ENCODE measurements at regions not wholly inside any gene's neighbourhood (a gene's known extent, or its start where the extent isn't known, plus 50 kb on each side); places are given as distances from the start of the nearest gene placed in this dataset.

DNA sequence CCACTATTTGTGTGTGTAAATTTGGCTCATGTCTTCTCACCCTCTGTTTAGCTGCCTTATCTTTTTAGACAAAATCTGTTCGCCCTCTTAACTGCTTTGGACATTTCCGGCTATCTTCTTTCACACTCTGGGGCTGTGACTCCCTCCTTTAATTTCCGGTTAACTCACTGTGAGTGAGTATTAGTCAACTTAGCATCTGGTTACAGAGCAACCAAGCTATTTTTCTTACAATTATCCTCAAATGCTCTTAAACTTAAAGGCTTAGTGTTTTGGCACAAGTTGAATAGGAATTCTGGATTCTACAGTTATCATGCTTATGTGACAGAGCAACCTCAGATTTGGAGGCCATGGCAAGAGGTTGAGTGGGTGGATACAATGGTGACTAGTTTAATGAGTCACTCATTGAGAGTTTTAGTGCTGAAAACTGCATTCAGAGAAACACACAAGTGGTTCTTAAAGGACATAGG is 177.6 kb upstream of the SEMA3A start:
- no peaks in the 10 kb centered on the region for H4K20me1 ChIP-seq (ENCODE audit: insufficient read depth)
- H3K4me1 ChIP-seq (ENCODE audit: control insufficient read depth in 1 of 2, insufficient read depth in 2 of 2, low read depth in 1 of 2, low read length in 1 of 2), result peaks cover 0 to 14% of the 10 kb centered on the region in 2 experiments; a peak in 2 of 4 replicates
- no peaks in the 10 kb centered on the region for H3K9me3 ChIP-seq
- POLR2A ChIA-PET, result no interaction called here
- peak; percentile 69 for TF ChIP-seq FOSL2 (IDR thresholded peaks at IDR 0.05; ENCODE audit: borderline replicate concordance, low read depth)
- TF ChIP-seq NRF1 (IDR thresholded peaks at IDR 0.05; ENCODE audit: low read depth, low read length), result no peak
- TF ChIP-seq EP300 (IDR thresholded peaks at IDR 0.05; ENCODE audit: borderline replicate concordance in 1 of 2, low read depth in 1 of 2, low read length in 1 of 2), result peak in 1 of 2 experiments; percentile 81; a peak in 1 of 4 replicates
- no peak for TF ChIP-seq RCOR1 (IDR thresholded peaks at IDR 0.05; ENCODE audit: low read length)
- TF ChIP-seq, protein P1, sequence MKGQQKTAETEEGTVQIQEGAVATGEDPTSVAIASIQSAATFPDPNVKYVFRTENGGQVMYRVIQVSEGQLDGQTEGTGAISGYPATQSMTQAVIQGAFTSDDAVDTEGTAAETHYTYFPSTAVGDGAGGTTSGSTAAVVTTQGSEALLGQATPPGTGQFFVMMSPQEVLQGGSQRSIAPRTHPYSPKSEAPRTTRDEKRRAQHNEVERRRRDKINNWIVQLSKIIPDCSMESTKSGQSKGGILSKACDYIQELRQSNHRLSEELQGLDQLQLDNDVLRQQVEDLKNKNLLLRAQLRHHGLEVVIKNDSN (IDR thresholded peaks at IDR 0.05; ENCODE audit: borderline replicate concordance, low read depth), result no peak
- TF ChIP-seq, protein P2, sequence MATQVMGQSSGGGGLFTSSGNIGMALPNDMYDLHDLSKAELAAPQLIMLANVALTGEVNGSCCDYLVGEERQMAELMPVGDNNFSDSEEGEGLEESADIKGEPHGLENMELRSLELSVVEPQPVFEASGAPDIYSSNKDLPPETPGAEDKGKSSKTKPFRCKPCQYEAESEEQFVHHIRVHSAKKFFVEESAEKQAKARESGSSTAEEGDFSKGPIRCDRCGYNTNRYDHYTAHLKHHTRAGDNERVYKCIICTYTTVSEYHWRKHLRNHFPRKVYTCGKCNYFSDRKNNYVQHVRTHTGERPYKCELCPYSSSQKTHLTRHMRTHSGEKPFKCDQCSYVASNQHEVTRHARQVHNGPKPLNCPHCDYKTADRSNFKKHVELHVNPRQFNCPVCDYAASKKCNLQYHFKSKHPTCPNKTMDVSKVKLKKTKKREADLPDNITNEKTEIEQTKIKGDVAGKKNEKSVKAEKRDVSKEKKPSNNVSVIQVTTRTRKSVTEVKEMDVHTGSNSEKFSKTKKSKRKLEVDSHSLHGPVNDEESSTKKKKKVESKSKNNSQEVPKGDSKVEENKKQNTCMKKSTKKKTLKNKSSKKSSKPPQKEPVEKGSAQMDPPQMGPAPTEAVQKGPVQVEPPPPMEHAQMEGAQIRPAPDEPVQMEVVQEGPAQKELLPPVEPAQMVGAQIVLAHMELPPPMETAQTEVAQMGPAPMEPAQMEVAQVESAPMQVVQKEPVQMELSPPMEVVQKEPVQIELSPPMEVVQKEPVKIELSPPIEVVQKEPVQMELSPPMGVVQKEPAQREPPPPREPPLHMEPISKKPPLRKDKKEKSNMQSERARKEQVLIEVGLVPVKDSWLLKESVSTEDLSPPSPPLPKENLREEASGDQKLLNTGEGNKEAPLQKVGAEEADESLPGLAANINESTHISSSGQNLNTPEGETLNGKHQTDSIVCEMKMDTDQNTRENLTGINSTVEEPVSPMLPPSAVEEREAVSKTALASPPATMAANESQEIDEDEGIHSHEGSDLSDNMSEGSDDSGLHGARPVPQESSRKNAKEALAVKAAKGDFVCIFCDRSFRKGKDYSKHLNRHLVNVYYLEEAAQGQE (IDR thresholded peaks at IDR 0.05; ENCODE audit: low read depth, low read length), result 0 out of 2 replicates have a peak, but pooled peaks have one; percentile 40
- TF ChIP-seq, protein P3, sequence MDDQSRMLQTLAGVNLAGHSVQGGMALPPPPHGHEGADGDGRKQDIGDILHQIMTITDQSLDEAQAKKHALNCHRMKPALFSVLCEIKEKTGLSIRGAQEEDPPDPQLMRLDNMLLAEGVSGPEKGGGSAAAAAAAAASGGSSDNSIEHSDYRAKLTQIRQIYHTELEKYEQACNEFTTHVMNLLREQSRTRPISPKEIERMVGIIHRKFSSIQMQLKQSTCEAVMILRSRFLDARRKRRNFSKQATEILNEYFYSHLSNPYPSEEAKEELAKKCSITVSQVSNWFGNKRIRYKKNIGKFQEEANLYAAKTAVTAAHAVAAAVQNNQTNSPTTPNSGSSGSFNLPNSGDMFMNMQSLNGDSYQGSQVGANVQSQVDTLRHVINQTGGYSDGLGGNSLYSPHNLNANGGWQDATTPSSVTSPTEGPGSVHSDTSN (IDR thresholded peaks at IDR 0.05), result peak; percentile 62
- peak; percentile 78 for TF ChIP-seq NFIC (IDR thresholded peaks at IDR 0.05; ENCODE audit: borderline replicate concordance)
- peak; percentile 61 for TF ChIP-seq JUND (IDR thresholded peaks at IDR 0.05)
- peak; percentile 78 for TF ChIP-seq TCF12 (IDR thresholded peaks at IDR 0.05)
- TF ChIP-seq FOXJ3 (CRISPR knock-in tag; IDR thresholded peaks at IDR 0.05), result no peak
- H3K79me2 ChIP-seq (ENCODE audit: insufficient read depth), result no peaks in the 10 kb centered on the region
- WGBS (ENCODE audit: low lambda C conversion rate), result 62% methylated on average over 3 of the region's 3 CpGs
- H2AFZ ChIP-seq (ENCODE audit: low read depth), result peak overlapping the region; percentile 11; the same call in 1 of the 2 replicates
- no peaks in the 10 kb centered on the region for H3K36me3 ChIP-seq (replicated peaks in 1 of 2; ENCODE audit: control insufficient read depth in 1 of 2, insufficient read depth in 2 of 2, low read length in 1 of 2)
- H3K27ac ChIP-seq (ENCODE audit: low read depth in 2 of 2, low read length in 1 of 2), result peak overlapping the region; percentile 47 to 75; a peak in 3 of 4 replicates
- no peaks in the 10 kb centered on the region; the same call in 1 of the 2 replicates for H3K9me2 ChIP-seq
- peaks cover 21% of the 10 kb centered on the region for H3F3A ChIP-seq (replicated peaks; ENCODE audit: insufficient read depth)
- H3K4me3 ChIP-seq (ENCODE audit: low read depth in 2 of 2, low read length in 1 of 2), result no peak overlapping the region
- peak overlapping the region; percentile 25; the same call in 1 of the 2 replicates for H3K9ac ChIP-seq
- CTCF ChIA-PET, result no interaction called here
- no peaks in the 10 kb centered on the region for H3K27me3 ChIP-seq (ENCODE audit: insufficient read depth)
- DNase-seq, result no peak
- H3K4me2 ChIP-seq, result peak overlapping the region; percentile 7; the same call in 1 of the 2 replicates

DNA sequence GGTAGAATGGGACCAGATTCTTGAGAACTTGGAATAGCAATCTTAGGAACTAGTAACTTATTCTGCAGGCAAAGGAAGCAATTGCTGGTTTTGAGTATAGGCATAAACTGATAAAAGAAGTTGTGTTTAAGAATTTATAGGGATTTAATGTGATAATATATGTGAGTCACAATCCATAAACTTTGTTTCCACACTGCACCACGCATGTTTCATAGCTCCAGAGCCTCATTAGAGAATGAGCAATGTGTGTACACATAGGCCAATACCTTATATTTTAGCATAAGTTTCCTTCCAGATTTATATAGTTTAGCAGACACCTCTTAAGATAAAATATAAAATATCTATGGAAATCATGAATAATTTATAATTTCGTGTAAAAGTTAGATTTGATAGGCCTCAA is 175.5 kb upstream of the SEMA3A start:
- CTCF ChIA-PET, result no interaction called here
- H4K20me1 ChIP-seq (ENCODE audit: insufficient read depth), result no peaks in the 10 kb centered on the region
- no peak overlapping the region for H2AFZ ChIP-seq (ENCODE audit: low read depth)
- TF ChIP-seq MEF2A (IDR thresholded peaks at IDR 0.05; ENCODE audit: borderline replicate concordance, low read depth) (no peak), POLR2AphosphoS5 (IDR thresholded peaks at IDR 0.05; ENCODE audit: low read depth, low read length) (no peak), RFX5 (IDR thresholded peaks at IDR 0.05; ENCODE audit: low read length) (no peak), GABPA (IDR thresholded peaks at IDR 0.05; ENCODE audit: low read depth) (no peak), TAF1 (IDR thresholded peaks at IDR 0.05; ENCODE audit: borderline replicate concordance, low read depth, low read length) (no peak), NRF1 (IDR thresholded peaks at IDR 0.05; ENCODE audit: low read depth, low read length) (no peak), TCF12 (IDR thresholded peaks at IDR 0.05) (no peak), ELF1 (IDR thresholded peaks at IDR 0.05) (no peak), TEAD4 (IDR thresholded peaks at IDR 0.05; ENCODE audit: borderline replicate concordance, insufficient read depth) (no peak), FOSL2 (IDR thresholded peaks at IDR 0.05; ENCODE audit: borderline replicate concordance, low read depth) (no peak), JUND (IDR thresholded peaks at IDR 0.05) (no peak), EP300 (IDR thresholded peaks at IDR 0.05; ENCODE audit: borderline replicate concordance in 1 of 2, low read depth in 1 of 2, low read length in 1 of 2) (no peak), NFIC (IDR thresholded peaks at IDR 0.05; ENCODE audit: borderline replicate concordance) (no peak)
- TF ChIP-seq, protein P1 (IDR thresholded peaks at IDR 0.05; ENCODE audit: borderline replicate concordance, low read depth), result no peak
- TF ChIP-seq, protein P4, sequence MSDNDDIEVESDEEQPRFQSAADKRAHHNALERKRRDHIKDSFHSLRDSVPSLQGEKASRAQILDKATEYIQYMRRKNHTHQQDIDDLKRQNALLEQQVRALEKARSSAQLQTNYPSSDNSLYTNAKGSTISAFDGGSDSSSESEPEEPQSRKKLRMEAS (IDR thresholded peaks at IDR 0.05; ENCODE audit: low read depth), result no peak
- TF ChIP-seq, protein P5, sequence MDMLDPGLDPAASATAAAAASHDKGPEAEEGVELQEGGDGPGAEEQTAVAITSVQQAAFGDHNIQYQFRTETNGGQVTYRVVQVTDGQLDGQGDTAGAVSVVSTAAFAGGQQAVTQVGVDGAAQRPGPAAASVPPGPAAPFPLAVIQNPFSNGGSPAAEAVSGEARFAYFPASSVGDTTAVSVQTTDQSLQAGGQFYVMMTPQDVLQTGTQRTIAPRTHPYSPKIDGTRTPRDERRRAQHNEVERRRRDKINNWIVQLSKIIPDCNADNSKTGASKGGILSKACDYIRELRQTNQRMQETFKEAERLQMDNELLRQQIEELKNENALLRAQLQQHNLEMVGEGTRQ (IDR thresholded peaks at IDR 0.05; ENCODE audit: borderline replicate concordance, low read depth, low read length), result no peak

More for the DNA sequence above, 175.5 kb upstream of the SEMA3A start:
- no peak overlapping the region for H3K4me3 ChIP-seq (ENCODE audit: low read depth in 2 of 2, low read length in 1 of 2)
- DNase-seq, result no peak
- H3K27ac ChIP-seq (ENCODE audit: low read depth in 2 of 2, low read length in 1 of 2), result no peak overlapping the region
- no peaks in the 10 kb centered on the region for H3K9me3 ChIP-seq
- no peaks in the 10 kb centered on the region for H3K36me3 ChIP-seq (replicated peaks in 1 of 2; ENCODE audit: control insufficient read depth in 1 of 2, insufficient read depth in 2 of 2, low read length in 1 of 2)
- H3F3A ChIP-seq (replicated peaks; ENCODE audit: insufficient read depth), result peaks cover 25% of the 10 kb centered on the region
- no peaks in the 10 kb centered on the region for H3K27me3 ChIP-seq (ENCODE audit: insufficient read depth)
- H3K79me2 ChIP-seq (ENCODE audit: insufficient read depth), result no peaks in the 10 kb centered on the region
- POLR2A ChIA-PET, result no interaction called here
- H3K4me1 ChIP-seq (ENCODE audit: control insufficient read depth in 1 of 2, insufficient read depth in 2 of 2, low read depth in 1 of 2, low read length in 1 of 2), result peaks cover 0 to 14% of the 10 kb centered on the region in 2 experiments; a peak in 2 of 4 replicates
- no peak overlapping the region for H3K9ac ChIP-seq
- no peaks in the 10 kb centered on the region; the same call in 1 of the 2 replicates for H3K9me2 ChIP-seq
- 83% methylated on average over 2 of the region's 2 CpGs for WGBS (ENCODE audit: low lambda C conversion rate)
- no peak overlapping the region for H3K4me2 ChIP-seq
